Stimulated activated memory B cell treated with anti-CD40 and anti-IgM and Interleukin-4, amounts not matched to agents 10 μg/mL and 1 μg/mL and 100 μg/mL, for 72 hours (primary cell): ENCODE measurements at regions not wholly inside any gene's neighbourhood (a gene's known extent, or its start where the extent isn't known, plus 50 kb on each side); places are given as distances from the start of the nearest gene placed in this dataset.
"Not testable (repeated sequence)": the region's sequence is repeated elsewhere in the genome, so short reads cannot be mapped to it uniquely, and the experiment has no call there.

Experiments used
- ATAC-seq: fragments of 150-1000 bp; cut with Tn5 transposase; 2 replicates; pipeline ENCODE4 v1.10.0; 2021
- H3K27ac Mint-ChIP-seq: one replicate; pipeline ENCODE4 v1.8.0; 2022; ENCODE audit warnings: mild to moderate bottlenecking, mixed read lengths
- H3K27me3 Mint-ChIP-seq: one replicate; pipeline ENCODE4 v1.8.0; 2022; ENCODE audit warnings: mixed read lengths
- H3K36me3 Mint-ChIP-seq: one replicate; pipeline ENCODE4 v1.8.0; 2022; ENCODE audit warnings: mixed read lengths
- H3K4me1 Mint-ChIP-seq: one replicate; pipeline ENCODE4 v1.8.0; 2022; ENCODE audit warnings: mixed read lengths
- H3K4me3 Mint-ChIP-seq: one replicate; pipeline ENCODE4 v1.8.0; 2022; ENCODE audit warnings: mild to moderate bottlenecking, moderate library complexity, mixed read lengths
- H3K9me3 Mint-ChIP-seq: one replicate; pipeline ENCODE4 v1.8.0; 2022; ENCODE audit warnings: mixed read lengths

- peaks cover 4% of the 10 kb centered on the region for H3K9me3 Mint-ChIP-seq
- H3K4me3 Mint-ChIP-seq = no peak overlapping the region
- H3K36me3 Mint-ChIP-seq = no peaks in the 10 kb centered on the region
- ATAC-seq = no peak
- H3K27ac Mint-ChIP-seq = no peak overlapping the region
- no peaks in the 10 kb centered on the region for H3K27me3 Mint-ChIP-seq
- H3K4me1 Mint-ChIP-seq = no peaks in the 10 kb centered on the region
These were observed 474.5 kb upstream of the SYT4 start for GRCh38 chr18:43751835-43752234.

- Mint-ChIP-seq H3K9me3 (no peaks in the 10 kb centered on the region), H3K36me3 (no peaks in the 10 kb centered on the region), H3K4me3 (no peak overlapping the region), H3K27ac (no peak overlapping the region), H3K4me1 (no peaks in the 10 kb centered on the region), H3K27me3 (no peaks in the 10 kb centered on the region)
- ATAC-seq = no peak
These were observed 480.0 kb upstream of the SYT4 start for GRCh38 chr18:43757273-43757672.

DNA sequence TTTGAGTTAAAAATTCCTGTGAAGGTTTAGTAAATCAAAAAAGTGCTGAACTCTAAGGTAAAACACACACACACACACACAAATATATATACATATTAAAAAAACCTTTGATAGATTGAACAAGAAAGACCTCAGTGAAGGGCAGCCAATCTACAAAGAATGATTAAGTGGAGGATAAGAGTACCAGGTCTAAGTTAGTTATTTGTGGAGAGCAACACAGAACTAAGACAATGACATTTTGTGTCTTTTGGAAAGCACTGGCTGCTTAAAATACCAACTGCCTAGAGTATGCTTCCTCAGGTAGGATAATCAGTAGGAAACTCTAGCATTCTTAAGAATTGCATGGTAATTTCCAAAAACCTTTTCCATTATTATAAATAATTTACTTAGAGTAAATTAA is 481.4 kb upstream of the SYT4 start:
- Mint-ChIP-seq H3K36me3 (no peaks in the 10 kb centered on the region), H3K4me1 (no peaks in the 10 kb centered on the region), H3K9me3 (no peaks in the 10 kb centered on the region), H3K27ac (no peak overlapping the region), H3K4me3 (no peak overlapping the region), H3K27me3 (no peaks in the 10 kb centered on the region)
- no peak for ATAC-seq

- no peak for ATAC-seq
- Mint-ChIP-seq H3K27me3 (no peaks in the 10 kb centered on the region), H3K9me3 (no peaks in the 10 kb centered on the region), H3K27ac (no peak overlapping the region), H3K4me3 (no peak overlapping the region), H3K36me3 (no peaks in the 10 kb centered on the region), H3K4me1 (no peaks in the 10 kb centered on the region)
These were observed 482.7 kb upstream of the SYT4 start for GRCh38 chr18:43760010-43760409.

DNA sequence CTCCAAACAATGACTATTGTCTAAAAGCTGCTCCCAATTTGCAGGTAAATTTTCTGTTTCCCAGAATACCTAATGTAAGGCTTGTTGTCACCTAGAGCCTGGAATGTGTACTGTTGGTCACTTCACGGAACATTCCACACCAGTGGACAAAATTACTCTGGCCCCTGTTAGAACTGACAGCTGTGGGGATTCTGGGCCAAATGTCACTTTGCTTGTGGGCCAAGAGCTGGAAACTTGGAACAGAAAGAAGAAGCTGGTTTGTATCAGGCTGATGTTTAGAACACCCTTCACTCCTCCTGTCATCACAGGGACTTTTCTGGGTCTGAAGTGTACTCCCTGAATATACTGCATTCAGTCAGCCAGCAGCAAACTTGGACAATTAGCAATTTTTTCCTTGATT is 495.6 kb upstream of the SYT4 start:
- ATAC-seq = no peak
- no peak overlapping the region for H3K27ac Mint-ChIP-seq
- no peaks in the 10 kb centered on the region for H3K36me3 Mint-ChIP-seq
- H3K27me3 Mint-ChIP-seq = no peaks in the 10 kb centered on the region
- H3K4me1 Mint-ChIP-seq = no peaks in the 10 kb centered on the region
- H3K4me3 Mint-ChIP-seq = no peak overlapping the region
- H3K9me3 Mint-ChIP-seq = no peaks in the 10 kb centered on the region

DNA sequence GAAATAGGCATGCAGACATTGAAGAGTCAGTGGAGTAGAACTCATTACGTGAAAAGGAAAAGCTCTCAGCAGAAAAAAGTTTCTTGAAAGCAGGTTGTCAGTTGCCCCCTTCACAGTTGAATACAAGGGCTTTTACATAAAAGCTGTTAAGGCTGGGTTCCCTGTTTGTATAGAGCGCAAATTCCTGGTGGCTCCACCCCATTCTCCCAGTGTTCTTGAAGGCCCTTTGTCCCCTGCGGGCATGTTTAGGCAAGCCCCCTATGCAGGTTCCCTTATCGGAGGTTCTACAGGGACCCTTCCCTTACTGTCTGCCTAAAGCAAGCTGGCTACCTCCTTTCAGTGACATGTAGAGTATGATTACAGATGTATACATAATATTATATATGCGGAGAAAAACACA is 497.2 kb upstream of the SYT4 start:
- Mint-ChIP-seq H3K4me1 (no peaks in the 10 kb centered on the region), H3K9me3 (no peaks in the 10 kb centered on the region), H3K27ac (no peak overlapping the region), H3K27me3 (no peaks in the 10 kb centered on the region), H3K36me3 (no peaks in the 10 kb centered on the region), H3K4me3 (no peak overlapping the region)
- no peak for ATAC-seq

- Mint-ChIP-seq H3K36me3 (no peaks in the 10 kb centered on the region), H3K27me3 (no peaks in the 10 kb centered on the region), H3K9me3 (no peaks in the 10 kb centered on the region), H3K4me3 (no peak overlapping the region), H3K27ac (no peak overlapping the region), H3K4me1 (no peaks in the 10 kb centered on the region)
- no peak for ATAC-seq
These were observed 498.3 kb upstream of the SYT4 start for GRCh38 chr18:43775591-43775990.

DNA sequence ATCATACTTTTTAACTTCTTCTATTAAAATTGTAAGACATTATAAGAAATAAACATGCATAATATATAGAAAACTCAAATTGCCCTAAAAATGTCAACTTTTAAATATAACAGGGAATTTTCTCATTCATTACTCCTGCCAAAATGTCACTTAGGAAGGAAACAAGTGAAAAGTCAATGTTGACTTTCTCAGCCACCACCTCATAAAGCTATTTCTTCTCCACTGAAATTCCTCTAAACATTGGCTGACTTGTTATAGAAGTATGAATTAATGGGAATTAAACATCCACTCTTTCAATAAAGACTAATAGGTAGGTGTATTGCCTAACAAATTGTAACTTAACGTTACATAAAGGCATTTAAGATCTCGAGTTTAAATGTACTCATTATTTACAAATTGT is 499.7 kb upstream of the SYT4 start:
- Mint-ChIP-seq H3K27me3 (no peaks in the 10 kb centered on the region), H3K4me1 (no peaks in the 10 kb centered on the region), H3K36me3 (no peaks in the 10 kb centered on the region), H3K4me3 (no peak overlapping the region), H3K9me3 (no peaks in the 10 kb centered on the region), H3K27ac (no peak overlapping the region)
- ATAC-seq = no peak

GRCh38 chr18:43777636-43778304 is 500.5 kb upstream of the SYT4 start:
- H3K4me1 Mint-ChIP-seq = no peaks in the 10 kb centered on the region
- no peak overlapping the region for H3K4me3 Mint-ChIP-seq
- ATAC-seq = no peak
- no peaks in the 10 kb centered on the region for H3K27me3 Mint-ChIP-seq
- no peaks in the 10 kb centered on the region for H3K36me3 Mint-ChIP-seq
- no peaks in the 10 kb centered on the region for H3K9me3 Mint-ChIP-seq
- no peak overlapping the region for H3K27ac Mint-ChIP-seq

- H3K4me3 Mint-ChIP-seq = no peak overlapping the region
- H3K4me1 Mint-ChIP-seq = no peaks in the 10 kb centered on the region
- no peaks in the 10 kb centered on the region for H3K27me3 Mint-ChIP-seq
- no peaks in the 10 kb centered on the region for H3K36me3 Mint-ChIP-seq
- no peaks in the 10 kb centered on the region for H3K9me3 Mint-ChIP-seq
- no peak overlapping the region for H3K27ac Mint-ChIP-seq
- no peak for ATAC-seq
These were observed 503.6 kb upstream of the SYT4 start for GRCh38 chr18:43780782-43781340.

GRCh38 chr18:43785158-43785557 is 507.9 kb upstream of the SYT4 start:
- ATAC-seq = no peak
- no peaks in the 10 kb centered on the region for H3K9me3 Mint-ChIP-seq
- no peak overlapping the region for H3K4me3 Mint-ChIP-seq
- H3K4me1 Mint-ChIP-seq = no peaks in the 10 kb centered on the region
- no peaks in the 10 kb centered on the region for H3K27me3 Mint-ChIP-seq
- H3K36me3 Mint-ChIP-seq = no peaks in the 10 kb centered on the region
- no peak overlapping the region for H3K27ac Mint-ChIP-seq

DNA sequence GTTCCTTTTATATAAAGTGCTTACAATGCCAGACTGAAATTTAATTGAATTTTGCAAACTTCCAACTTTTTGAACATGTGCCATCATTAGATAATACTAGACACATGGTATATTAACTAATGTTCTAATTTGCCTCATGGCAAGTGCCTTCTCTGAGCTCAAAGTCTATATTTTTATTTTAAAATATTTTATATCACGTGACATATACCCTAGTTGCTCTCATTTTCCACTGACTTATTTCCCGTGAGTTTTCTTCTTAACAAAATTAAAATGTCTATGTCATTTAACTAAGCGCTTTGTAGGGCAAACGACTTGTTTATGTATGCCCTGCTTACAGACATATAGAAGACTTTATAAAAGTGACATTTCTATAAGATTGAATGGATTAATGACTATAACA is 509.6 kb upstream of the SYT4 start:
- no peaks in the 10 kb centered on the region for H3K36me3 Mint-ChIP-seq

GRCh38 chr18:43787721-43788120 is 510.4 kb upstream of the SYT4 start:
- not testable (repeated sequence) for H3K27me3 Mint-ChIP-seq, ATAC-seq, H3K9me3 Mint-ChIP-seq, H3K27ac Mint-ChIP-seq, H3K4me3 Mint-ChIP-seq, H3K4me1 Mint-ChIP-seq, H3K36me3 Mint-ChIP-seq

More for the DNA sequence above, 509.6 kb upstream of the SYT4 start:
- no peak overlapping the region for H3K27ac Mint-ChIP-seq
- H3K4me1 Mint-ChIP-seq = no peaks in the 10 kb centered on the region
- no peaks in the 10 kb centered on the region for H3K27me3 Mint-ChIP-seq
- no peak for ATAC-seq
- no peaks in the 10 kb centered on the region for H3K9me3 Mint-ChIP-seq
- no peak overlapping the region for H3K4me3 Mint-ChIP-seq

DNA sequence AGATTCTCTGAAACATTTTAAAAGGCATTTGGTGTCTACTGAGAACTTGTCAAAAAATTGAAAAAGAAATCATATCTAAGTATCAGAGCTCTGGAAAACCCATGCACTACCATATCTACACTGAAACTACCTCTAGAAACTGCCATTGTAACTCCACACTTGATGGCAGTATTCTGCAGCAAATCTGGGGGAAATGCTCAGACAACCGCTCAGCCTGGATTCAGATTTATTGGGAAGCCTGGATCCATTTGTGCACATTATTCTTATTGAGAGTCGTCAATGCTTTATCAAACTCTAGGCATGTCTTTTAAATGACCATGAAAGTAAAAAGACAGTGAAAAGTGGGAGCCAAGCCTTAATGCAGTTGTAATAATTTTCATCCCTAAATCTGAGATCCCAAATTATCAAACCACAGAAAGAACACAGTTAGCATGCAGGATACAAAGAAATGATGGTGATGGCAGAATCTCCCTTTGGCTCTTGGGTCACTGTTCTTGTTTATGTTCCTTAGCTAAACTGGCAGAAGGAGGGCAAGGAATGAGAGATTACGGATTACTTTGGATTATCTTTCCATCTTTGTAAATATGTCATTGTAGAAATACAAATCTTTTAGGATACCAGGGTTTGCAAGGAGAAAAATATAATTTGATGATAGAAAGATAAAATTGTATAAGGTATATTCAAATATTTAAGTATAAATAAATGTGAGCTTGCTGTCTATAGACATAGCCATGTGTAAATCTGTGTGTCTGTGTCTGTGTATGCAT is 512.1 kb upstream of the SYT4 start:
- no peaks in the 10 kb centered on the region for H3K4me1 Mint-ChIP-seq
- no peak for ATAC-seq
- no peaks in the 10 kb centered on the region for H3K27me3 Mint-ChIP-seq
- no peaks in the 10 kb centered on the region for H3K9me3 Mint-ChIP-seq
- H3K27ac Mint-ChIP-seq = no peak overlapping the region
- no peaks in the 10 kb centered on the region for H3K36me3 Mint-ChIP-seq
- H3K4me3 Mint-ChIP-seq = no peak overlapping the region

DNA sequence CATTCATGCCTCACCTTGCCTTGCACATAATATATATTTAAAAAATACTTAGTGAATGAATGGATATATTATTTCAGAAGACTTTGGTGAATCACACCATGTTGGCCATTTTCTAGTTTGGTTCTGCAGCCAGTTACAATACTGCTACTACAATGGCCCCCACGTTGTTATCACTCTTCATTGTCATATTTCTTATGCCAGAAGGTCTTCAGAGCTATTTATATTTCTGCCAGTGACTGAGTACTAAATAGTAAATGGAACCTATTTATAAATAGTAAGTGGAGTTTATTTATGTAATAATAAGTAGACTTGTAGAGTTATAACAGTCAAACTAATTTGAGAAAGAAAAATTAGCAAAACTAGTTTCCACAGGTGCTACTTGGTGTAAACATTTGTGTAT is 516.6 kb upstream of the SYT4 start:
- Mint-ChIP-seq H3K27me3 (no peaks in the 10 kb centered on the region), H3K9me3 (no peaks in the 10 kb centered on the region), H3K27ac (no peak overlapping the region), H3K4me1 (no peaks in the 10 kb centered on the region), H3K4me3 (no peak overlapping the region), H3K36me3 (no peaks in the 10 kb centered on the region)
- no peak for ATAC-seq

DNA sequence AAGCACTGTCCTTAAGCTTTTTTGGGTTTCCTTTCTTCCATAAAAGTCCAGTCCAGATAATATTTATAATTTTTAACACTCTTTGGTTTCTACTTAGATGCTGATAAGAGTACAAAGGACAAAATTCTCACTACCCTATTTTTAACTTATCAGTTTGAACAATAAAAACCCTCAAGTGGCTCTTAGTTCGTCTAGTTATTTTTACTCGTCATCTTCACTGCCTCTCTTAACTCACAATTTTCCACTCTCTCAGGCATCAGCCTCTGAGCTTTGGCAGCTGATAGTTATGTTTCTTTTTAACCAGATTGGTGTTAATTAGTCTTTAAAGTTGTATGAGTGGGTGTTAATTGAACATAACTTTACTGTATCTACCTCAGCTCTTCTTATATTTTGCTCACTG is 517.1 kb upstream of the SYT4 start:
- H3K27ac Mint-ChIP-seq = no peak overlapping the region
- no peaks in the 10 kb centered on the region for H3K36me3 Mint-ChIP-seq
- no peak overlapping the region for H3K4me3 Mint-ChIP-seq
- H3K4me1 Mint-ChIP-seq = no peaks in the 10 kb centered on the region
- H3K9me3 Mint-ChIP-seq = no peaks in the 10 kb centered on the region
- ATAC-seq = no peak
- H3K27me3 Mint-ChIP-seq = no peaks in the 10 kb centered on the region
